ENCODE measurements at regions not wholly inside any gene's neighbourhood (a gene's known extent, or its start where the extent isn't known, plus 50 kb on each side); places are given as distances from the start of the nearest gene placed in this dataset.

DNA sequence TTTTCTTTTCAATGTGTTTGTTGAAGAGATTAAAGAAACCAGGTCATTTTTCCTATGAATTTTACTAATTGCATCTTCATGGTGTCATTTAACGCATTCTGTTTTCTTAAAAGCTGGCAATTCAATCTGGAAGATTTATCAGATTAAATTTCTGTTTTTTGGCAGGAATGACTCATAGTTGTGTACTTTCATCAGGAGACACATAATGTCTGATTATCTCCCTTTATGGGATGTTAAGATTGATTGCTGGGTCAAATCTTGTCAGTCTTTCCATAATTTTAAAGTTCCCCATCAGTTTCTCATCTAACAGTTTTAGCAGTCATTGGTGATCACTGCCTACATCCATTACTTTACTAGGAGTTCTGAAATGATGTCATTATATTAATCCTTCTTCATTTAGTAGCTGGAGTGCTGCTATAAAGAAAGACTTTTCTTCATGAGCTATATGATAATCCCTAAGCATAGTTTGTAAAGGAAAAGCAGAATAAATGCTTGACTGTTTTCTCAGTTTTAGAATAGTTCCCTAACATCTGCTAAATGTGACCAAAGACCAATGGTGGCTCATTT lies 72.8 kb upstream of the MAP10 start:
- no peak for DNase-seq (ENCODE audit: extremely low read depth in 1 of 4, low spot score in 3 of 4)
- in situ Hi-C loops (cut with MboI) (no loop called here), intact Hi-C loops (cut with micrococcal nuclease) (no loop called here)
- no peaks in the 10 kb centered on the region for H3K79me2 ChIP-seq (ENCODE audit: control insufficient read depth, insufficient read depth, low read length)
- no peak for FAIRE-seq
- no peaks in the 10 kb centered on the region for H4K20me1 ChIP-seq (replicated peaks; ENCODE audit: control insufficient read depth, insufficient read depth, low read length)
- H3K9me3 ChIP-seq (replicated peaks; ENCODE audit: control insufficient read depth, insufficient read depth, low read depth, low read length): no peaks in the 10 kb centered on the region
- 0% methylated on average over 1 of the region's 1 CpG for WGBS (ENCODE audit: insufficient coverage, low coverage, missing lambda C conversion rate)
- CTCF ChIA-PET (ENCODE audit: low intra/inter-chr PET ratio): no interaction called here
- POLR2A ChIA-PET: no interaction called here
- no peaks in the 10 kb centered on the region for H3K36me3 ChIP-seq (ENCODE audit: control insufficient read depth, insufficient read depth, low read length)
- H3K4me2 ChIP-seq (ENCODE audit: insufficient read depth, low read length): no peak overlapping the region
- no peak overlapping the region for H3K27ac ChIP-seq (ENCODE audit: extremely low read depth, low read depth, low read length)
- H3K9ac ChIP-seq (ENCODE audit: insufficient read depth in 1 of 2, low read depth in 2 of 2, low read length in 2 of 2): no peak overlapping the region
- BruUV-seq (replicated peaks): no TSS peak
- no peak overlapping the region for H3K4me3 ChIP-seq
- no peak overlapping the region for H2AFZ ChIP-seq (ENCODE audit: low read depth, low read length)
- H3K4me1 ChIP-seq (replicated peaks in 1 of 2; ENCODE audit: control insufficient read depth in 2 of 2, insufficient read depth in 2 of 2, low read length in 2 of 2): no peaks in the 10 kb centered on the region
- no peaks in the 10 kb centered on the region for H3K9me1 ChIP-seq (ENCODE audit: control insufficient read depth, insufficient read depth, low read length)
- ATAC-seq: no peak
- H3K27me3 ChIP-seq (ENCODE audit: control insufficient read depth in 2 of 2, insufficient read depth in 2 of 2, low read length in 2 of 2): no peaks in the 10 kb centered on the region
- TF ChIP-seq ZC3H4 (CRISPR knock-in tag; IDR thresholded peaks at IDR 0.05; ENCODE audit: borderline replicate concordance) (no peak), FOS (IDR thresholded peaks at IDR 0.05; ENCODE audit: extremely low read depth, insufficient read length) (no peak), MEIS2 (IDR thresholded peaks at IDR 0.05; ENCODE audit: partially characterized antibody) (no peak), GTF2A2 (tag; IDR thresholded peaks at IDR 0.05) (no peak), KLF1 (tag; IDR thresholded peaks at IDR 0.05) (no peak), BCL6 (CRISPR knock-in tag; IDR thresholded peaks at IDR 0.05) (no peak), STAT5A (IDR thresholded peaks at IDR 0.05; ENCODE audit: borderline replicate concordance, low read length) (no peak)
- TF ChIP-seq, protein P1, sequence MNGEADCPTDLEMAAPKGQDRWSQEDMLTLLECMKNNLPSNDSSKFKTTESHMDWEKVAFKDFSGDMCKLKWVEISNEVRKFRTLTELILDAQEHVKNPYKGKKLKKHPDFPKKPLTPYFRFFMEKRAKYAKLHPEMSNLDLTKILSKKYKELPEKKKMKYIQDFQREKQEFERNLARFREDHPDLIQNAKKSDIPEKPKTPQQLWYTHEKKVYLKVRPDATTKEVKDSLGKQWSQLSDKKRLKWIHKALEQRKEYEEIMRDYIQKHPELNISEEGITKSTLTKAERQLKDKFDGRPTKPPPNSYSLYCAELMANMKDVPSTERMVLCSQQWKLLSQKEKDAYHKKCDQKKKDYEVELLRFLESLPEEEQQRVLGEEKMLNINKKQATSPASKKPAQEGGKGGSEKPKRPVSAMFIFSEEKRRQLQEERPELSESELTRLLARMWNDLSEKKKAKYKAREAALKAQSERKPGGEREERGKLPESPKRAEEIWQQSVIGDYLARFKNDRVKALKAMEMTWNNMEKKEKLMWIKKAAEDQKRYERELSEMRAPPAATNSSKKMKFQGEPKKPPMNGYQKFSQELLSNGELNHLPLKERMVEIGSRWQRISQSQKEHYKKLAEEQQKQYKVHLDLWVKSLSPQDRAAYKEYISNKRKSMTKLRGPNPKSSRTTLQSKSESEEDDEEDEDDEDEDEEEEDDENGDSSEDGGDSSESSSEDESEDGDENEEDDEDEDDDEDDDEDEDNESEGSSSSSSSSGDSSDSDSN (IDR thresholded peaks at IDR 0.05; ENCODE audit: borderline replicate concordance in 1 of 2, low read depth in 2 of 2, low read length in 2 of 2): no peak
- TF ChIP-seq, protein P2, sequence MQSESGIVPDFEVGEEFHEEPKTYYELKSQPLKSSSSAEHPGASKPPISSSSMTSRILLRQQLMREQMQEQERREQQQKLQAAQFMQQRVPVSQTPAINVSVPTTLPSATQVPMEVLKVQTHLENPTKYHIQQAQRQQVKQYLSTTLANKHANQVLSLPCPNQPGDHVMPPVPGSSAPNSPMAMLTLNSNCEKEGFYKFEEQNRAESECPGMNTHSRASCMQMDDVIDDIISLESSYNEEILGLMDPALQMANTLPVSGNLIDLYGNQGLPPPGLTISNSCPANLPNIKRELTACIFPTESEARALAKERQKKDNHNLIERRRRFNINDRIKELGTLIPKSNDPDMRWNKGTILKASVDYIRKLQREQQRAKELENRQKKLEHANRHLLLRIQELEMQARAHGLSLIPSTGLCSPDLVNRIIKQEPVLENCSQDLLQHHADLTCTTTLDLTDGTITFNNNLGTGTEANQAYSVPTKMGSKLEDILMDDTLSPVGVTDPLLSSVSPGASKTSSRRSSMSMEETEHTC (IDR thresholded peaks at IDR 0.05): no peak
- TF ChIP-seq, protein P3, sequence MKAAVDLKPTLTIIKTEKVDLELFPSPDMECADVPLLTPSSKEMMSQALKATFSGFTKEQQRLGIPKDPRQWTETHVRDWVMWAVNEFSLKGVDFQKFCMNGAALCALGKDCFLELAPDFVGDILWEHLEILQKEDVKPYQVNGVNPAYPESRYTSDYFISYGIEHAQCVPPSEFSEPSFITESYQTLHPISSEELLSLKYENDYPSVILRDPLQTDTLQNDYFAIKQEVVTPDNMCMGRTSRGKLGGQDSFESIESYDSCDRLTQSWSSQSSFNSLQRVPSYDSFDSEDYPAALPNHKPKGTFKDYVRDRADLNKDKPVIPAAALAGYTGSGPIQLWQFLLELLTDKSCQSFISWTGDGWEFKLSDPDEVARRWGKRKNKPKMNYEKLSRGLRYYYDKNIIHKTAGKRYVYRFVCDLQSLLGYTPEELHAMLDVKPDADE (conservative IDR thresholded peaks at IDR 0.05; ENCODE audit: control insufficient read depth, low read depth, low read length): no peak
- TF ChIP-seq, protein P4, sequence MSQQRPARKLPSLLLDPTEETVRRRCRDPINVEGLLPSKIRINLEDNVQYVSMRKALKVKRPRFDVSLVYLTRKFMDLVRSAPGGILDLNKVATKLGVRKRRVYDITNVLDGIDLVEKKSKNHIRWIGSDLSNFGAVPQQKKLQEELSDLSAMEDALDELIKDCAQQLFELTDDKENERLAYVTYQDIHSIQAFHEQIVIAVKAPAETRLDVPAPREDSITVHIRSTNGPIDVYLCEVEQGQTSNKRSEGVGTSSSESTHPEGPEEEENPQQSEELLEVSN (IDR thresholded peaks at IDR 0.05; ENCODE audit: borderline replicate concordance in 1 of 2, extremely low read depth in 1 of 2, insufficient read depth in 1 of 2, insufficient read length in 1 of 2, low read depth in 1 of 2, low read length in 1 of 2, poor library complexity in 1 of 2, severe bottlenecking in 1 of 2): no peak
- TF ChIP-seq, protein P5, sequence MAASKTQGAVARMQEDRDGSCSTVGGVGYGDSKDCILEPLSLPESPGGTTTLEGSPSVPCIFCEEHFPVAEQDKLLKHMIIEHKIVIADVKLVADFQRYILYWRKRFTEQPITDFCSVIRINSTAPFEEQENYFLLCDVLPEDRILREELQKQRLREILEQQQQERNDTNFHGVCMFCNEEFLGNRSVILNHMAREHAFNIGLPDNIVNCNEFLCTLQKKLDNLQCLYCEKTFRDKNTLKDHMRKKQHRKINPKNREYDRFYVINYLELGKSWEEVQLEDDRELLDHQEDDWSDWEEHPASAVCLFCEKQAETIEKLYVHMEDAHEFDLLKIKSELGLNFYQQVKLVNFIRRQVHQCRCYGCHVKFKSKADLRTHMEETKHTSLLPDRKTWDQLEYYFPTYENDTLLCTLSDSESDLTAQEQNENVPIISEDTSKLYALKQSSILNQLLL (CRISPR knock-in tag; IDR thresholded peaks at IDR 0.05; ENCODE audit: borderline replicate concordance): no peak
- TF ChIP-seq, protein P6, sequence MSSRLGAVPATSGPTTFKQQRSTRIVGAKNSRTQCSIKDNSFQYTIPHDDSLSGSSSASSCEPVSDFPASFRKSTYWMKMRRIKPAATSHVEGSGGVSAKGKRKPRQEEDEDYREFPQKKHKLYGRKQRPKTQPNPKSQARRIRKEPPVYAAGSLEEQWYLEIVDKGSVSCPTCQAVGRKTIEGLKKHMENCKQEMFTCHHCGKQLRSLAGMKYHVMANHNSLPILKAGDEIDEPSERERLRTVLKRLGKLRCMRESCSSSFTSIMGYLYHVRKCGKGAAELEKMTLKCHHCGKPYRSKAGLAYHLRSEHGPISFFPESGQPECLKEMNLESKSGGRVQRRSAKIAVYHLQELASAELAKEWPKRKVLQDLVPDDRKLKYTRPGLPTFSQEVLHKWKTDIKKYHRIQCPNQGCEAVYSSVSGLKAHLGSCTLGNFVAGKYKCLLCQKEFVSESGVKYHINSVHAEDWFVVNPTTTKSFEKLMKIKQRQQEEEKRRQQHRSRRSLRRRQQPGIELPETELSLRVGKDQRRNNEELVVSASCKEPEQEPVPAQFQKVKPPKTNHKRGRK (tag; IDR thresholded peaks at IDR 0.05): no peak
